SK-N-SH (cell line): ENCODE measurements at regions not wholly inside any gene's neighbourhood (a gene's known extent, or its start where the extent isn't known, plus 50 kb on each side); places are given as distances from the start of the nearest gene placed in this dataset.

Experiments used
- CHD2 ChIP-seq: fragments of 150-350 bp; IDR thresholded peaks from 2 replicates; pipeline ENCODE4 v1.6.1; 2018; ENCODE audit warnings: low read length; ENCODE audit not compliant: partially characterized antibody
- CTCF ChIP-seq: fragments of 200-600 bp; sonication (generic); IDR thresholded peaks from 2 replicates; pipeline ENCODE4 v1.6.1; 2017; ENCODE audit warnings: antibody characterized with exemption, mild to moderate bottlenecking, moderate library complexity
- EZH2phosphoT487 ChIP-seq: fragments of 200-600 bp; sonication (generic); IDR thresholded peaks from 2 replicates; pipeline ENCODE4 v1.6.1; 2017; ENCODE audit warnings: low read depth, mixed run types, mild to moderate bottlenecking, antibody characterized with exemption, moderate library complexity, borderline replicate concordance
- FOSL2 ChIP-seq: IDR thresholded peaks from 2 replicates; pipeline ENCODE4 v1.4.0; 2012; ENCODE audit warnings: low read depth, mild to moderate bottlenecking, moderate library complexity, borderline replicate concordance
- GABPA ChIP-seq: IDR thresholded peaks from 2 replicates; pipeline ENCODE4 v1.4.0; 2012; ENCODE audit warnings: low read depth, mild to moderate bottlenecking
- IRF3 ChIP-seq: fragments of 150-350 bp; IDR thresholded peaks from 2 replicates; pipeline ENCODE4 v1.6.1; 2016; ENCODE audit warnings: mild to moderate bottlenecking, low read depth, low read length
- POLR2AphosphoS5 ChIP-seq: IDR thresholded peaks from 2 replicates; pipeline ENCODE4 v1.6.1; 2012; ENCODE audit warnings: low read depth, low read length
- RAD21 ChIP-seq: IDR thresholded peaks from 2 replicates; pipeline ENCODE4 v1.6.1; 2012; ENCODE audit warnings: mild to moderate bottlenecking, low read length
- REST ChIP-seq: IDR thresholded peaks from 2 replicates; pipeline ENCODE4 v1.6.1; 2012; ENCODE audit warnings: mild to moderate bottlenecking, low read depth, low read length, moderate library complexity
- TEAD4 ChIP-seq: IDR thresholded peaks from 2 replicates; pipeline ENCODE4 v1.4.0; 2012; ENCODE audit warnings: mild to moderate bottlenecking, borderline replicate concordance; ENCODE audit not compliant: insufficient read depth
- USF2 ChIP-seq: fragments of 150-350 bp; IDR thresholded peaks from 2 replicates; pipeline ENCODE4 v1.6.1; 2017; ENCODE audit warnings: antibody characterized with exemption, low read length, low read depth, borderline replicate concordance

- TF ChIP-seq CHD2 (no peak), CTCF (no peak), FOSL2 (no peak), POLR2AphosphoS5 (no peak), TEAD4 (no peak), REST (no peak), USF2 (no peak), GABPA (no peak), IRF3 (no peak), EZH2phosphoT487 (no peak), RAD21 (no peak)
Measured at GRCh38 chr2:220980966-220981675, 591.0 kb downstream of the EPHA4 start.
